ENCODE measurements at regions not wholly inside any gene's neighbourhood (a gene's known extent, or its start where the extent isn't known, plus 50 kb on each side); places are given as distances from the start of the nearest gene placed in this dataset.

- TF ChIP-seq POLR2A (IDR thresholded peaks at IDR 0.05) (no peak), CTCF (IDR thresholded peaks at IDR 0.05) (no peak)
Observed at GRCh38 chr6:23457321-23457720, 668.7 kb upstream of the NRSN1 start.
